Thyroid gland (tissue), 1 donor: ENCODE measurements at regions not wholly inside any gene's neighbourhood (a gene's known extent, or its start where the extent isn't known, plus 50 kb on each side); places are given as distances from the start of the nearest gene placed in this dataset. TPM values are rescaled to one million over a fixed set of nuclear protein-coding genes. Genes with fewer than 3 reads are reported as not detected.

Source experiments
- small RNA-seq: library from RNA; depleted of rRNA; stranded (forward); fragments of <200 nt; gene quantifications from one replicate; pipeline ENCODE3, GENCODE V24; 2016

Small RNA genes lying in the stretch of these regions (small RNA-seq; reads per million reads assigned to genes)
- not detected for gene RN7SL82P
